Osteoblast (primary cell): ENCODE measurements at regions not wholly inside any gene's neighbourhood (a gene's known extent, or its start where the extent isn't known, plus 50 kb on each side); places are given as distances from the start of the nearest gene placed in this dataset.

Source experiments
- DNase-seq: peaks from one replicate; pipeline ENCODE4 v3.0.0; 2011; ENCODE audit warnings: low spot score, mixed read lengths; ENCODE audit not compliant: insufficient read length; ENCODE audit errors: missing footprints
- H2AFZ ChIP-seq: 2 replicates; pipeline ENCODE4 v1.6.0; 2011; ENCODE audit warnings: mild to moderate bottlenecking, low read length
- H3K27ac ChIP-seq: 2 replicates; pipeline ENCODE4 v1.5.1; 2011; ENCODE audit warnings: mild to moderate bottlenecking, low read depth, low read length, moderate library complexity
- H3K27me3 ChIP-seq: 2 replicates; pipeline ENCODE4 v1.6.0; 2012; ENCODE audit warnings: mild to moderate bottlenecking, control low read depth, inconsistent platforms, low read length, moderate library complexity; ENCODE audit not compliant: insufficient read depth
- H3K36me3 ChIP-seq: 2 replicates; pipeline ENCODE4 v1.5.1; 2011; ENCODE audit warnings: mild to moderate bottlenecking, low read length, control low read depth, moderate library complexity; ENCODE audit not compliant: insufficient read depth
- H3K4me1 ChIP-seq: 2 replicates; pipeline ENCODE4 v1.5.1; 2011; ENCODE audit warnings: mild to moderate bottlenecking, low read length, control low read depth, moderate library complexity; ENCODE audit not compliant: insufficient read depth
- H3K4me2 ChIP-seq: 2 replicates; pipeline ENCODE4 v1.6.0; 2011; ENCODE audit warnings: mild to moderate bottlenecking, low read length; ENCODE audit not compliant: insufficient read depth
- H3K4me3 ChIP-seq: fragments of 200-600 bp; sonication (generic); 3 replicates; pipeline ENCODE4 v1.5.1; 2012; ENCODE audit warnings: mild to moderate bottlenecking, low read length, inconsistent platforms; ENCODE audit not compliant: insufficient read depth
- H3K79me2 ChIP-seq: 2 replicates; pipeline ENCODE4 v1.6.0; 2012; ENCODE audit warnings: mild to moderate bottlenecking, low read length, control low read depth, inconsistent platforms; ENCODE audit not compliant: insufficient read depth
- H3K9me3 ChIP-seq: 2 replicates; pipeline ENCODE4 v1.5.1; 2011; ENCODE audit warnings: low read depth, low read length, control low read depth
- H4K20me1 ChIP-seq: 2 replicates; pipeline ENCODE4 v1.6.0; 2012; ENCODE audit warnings: mild to moderate bottlenecking, low read length, control low read depth; ENCODE audit not compliant: insufficient read depth
- CTCF ChIP-seq: IDR thresholded peaks from 2 replicates; pipeline ENCODE4 v1.5.1; 2011; ENCODE audit warnings: mild to moderate bottlenecking, low read depth, low read length, moderate library complexity; ENCODE audit errors: extremely low read depth

- Histone ChIP-seq H3K79me2 (no peaks in the 10 kb centered on the region), H3K36me3 (no peaks in the 10 kb centered on the region), H2AFZ (no peak overlapping the region), H3K27ac (no peak overlapping the region), H3K4me2 (no peak overlapping the region), H3K27me3 (no peaks in the 10 kb centered on the region), H3K4me3 (no peak overlapping the region), H3K4me1 (no peaks in the 10 kb centered on the region), H3K9me3 (no peaks in the 10 kb centered on the region), H4K20me1 (no peaks in the 10 kb centered on the region)
- DNase-seq, result no peak
- no peak for TF ChIP-seq CTCF
These were observed 2209.1 kb downstream of the ARAP2 start for GRCh38 chr4:34035225-34035624.

GRCh38 chr4:34037280-34037679 lies 2207.0 kb downstream of the ARAP2 start:
- H3K27me3 ChIP-seq, result no peaks in the 10 kb centered on the region
- H3K4me3 ChIP-seq, result no peak overlapping the region
- H3K4me2 ChIP-seq, result no peak overlapping the region
- no peaks in the 10 kb centered on the region for H4K20me1 ChIP-seq
- no peaks in the 10 kb centered on the region for H3K36me3 ChIP-seq
- no peak for DNase-seq
- no peaks in the 10 kb centered on the region for H3K79me2 ChIP-seq
- no peak for TF ChIP-seq CTCF
- H3K27ac ChIP-seq, result no peak overlapping the region
- H3K4me1 ChIP-seq, result no peaks in the 10 kb centered on the region
- no peak overlapping the region for H2AFZ ChIP-seq
- no peaks in the 10 kb centered on the region for H3K9me3 ChIP-seq

DNA sequence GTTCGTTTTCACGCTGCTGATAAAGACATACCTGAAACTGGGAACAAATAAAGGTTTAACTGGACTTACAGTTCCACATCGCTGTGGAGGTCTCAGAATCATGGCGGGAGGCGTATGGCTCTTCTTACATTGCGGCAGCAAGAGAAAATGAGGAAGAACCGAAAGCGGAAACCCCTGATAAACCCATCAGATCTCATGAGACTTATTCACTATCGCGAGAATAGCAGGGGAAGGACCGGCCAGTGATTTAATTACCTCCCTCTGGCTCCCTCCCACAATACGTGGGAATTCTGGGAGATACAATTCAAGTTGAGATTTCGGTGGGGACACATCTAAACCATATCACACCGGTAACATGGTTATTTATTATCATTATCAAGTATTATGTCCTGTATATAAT lies 2204.5 kb downstream of the ARAP2 start:
- no peak for DNase-seq
- Histone ChIP-seq H4K20me1 (no peaks in the 10 kb centered on the region), H3K4me2 (no peak overlapping the region), H3K4me1 (no peaks in the 10 kb centered on the region), H3K27ac (no peak overlapping the region), H3K27me3 (no peaks in the 10 kb centered on the region), H3K9me3 (no peaks in the 10 kb centered on the region), H3K36me3 (no peaks in the 10 kb centered on the region), H3K79me2 (no peaks in the 10 kb centered on the region), H3K4me3 (no peak overlapping the region), H2AFZ (no peak overlapping the region)
- TF ChIP-seq CTCF, result no peak

- H4K20me1 ChIP-seq, result no peaks in the 10 kb centered on the region
- no peaks in the 10 kb centered on the region for H3K4me1 ChIP-seq
- H3K79me2 ChIP-seq, result no peaks in the 10 kb centered on the region
- no peak overlapping the region for H3K4me3 ChIP-seq
- H3K27ac ChIP-seq, result no peak overlapping the region
- H3K36me3 ChIP-seq, result no peaks in the 10 kb centered on the region
- no peak for DNase-seq
- H3K27me3 ChIP-seq, result no peaks in the 10 kb centered on the region
- H3K9me3 ChIP-seq, result no peaks in the 10 kb centered on the region
- no peak for TF ChIP-seq CTCF
- H3K4me2 ChIP-seq, result no peak overlapping the region
- no peak overlapping the region for H2AFZ ChIP-seq
These were observed 2201.2 kb downstream of the ARAP2 start for GRCh38 chr4:34043131-34043530.
